Nephron progenitor cell (in vitro differentiated cells): ENCODE measurements at regions not wholly inside any gene's neighbourhood (a gene's known extent, or its start where the extent isn't known, plus 50 kb on each side); places are given as distances from the start of the nearest gene placed in this dataset.

Experiments used
- DNase-seq: peaks from one replicate; pipeline ENCODE4 v3.0.0; 2021
- H3K27ac Mint-ChIP-seq: 2 replicates; pipeline ENCODE4 v1.8.0; 2021; ENCODE audit warnings: mild to moderate bottlenecking, moderate library complexity, mixed read lengths
- H3K27me3 Mint-ChIP-seq: 2 replicates; pipeline ENCODE4 v1.8.0; 2021; ENCODE audit warnings: mild to moderate bottlenecking, low read depth, mixed read lengths; ENCODE audit not compliant: poor library complexity
- H3K36me3 Mint-ChIP-seq: 2 replicates; pipeline ENCODE4 v1.8.0; 2021; ENCODE audit warnings: low read depth, mixed read lengths
- H3K4me1 Mint-ChIP-seq: 2 replicates; pipeline ENCODE4 v1.8.0; 2021; ENCODE audit warnings: mixed read lengths
- H3K4me3 Mint-ChIP-seq: 2 replicates; pipeline ENCODE4 v1.8.0; 2021; ENCODE audit warnings: mild to moderate bottlenecking, moderate library complexity, mixed read lengths
- H3K9me3 Mint-ChIP-seq: 2 replicates; pipeline ENCODE4 v1.8.0; 2021; ENCODE audit warnings: mild to moderate bottlenecking, moderate library complexity, mixed read lengths
- CTCF ChIP-seq: fragments of 200-600 bp; sonication (generic); IDR thresholded peaks from 2 replicates; pipeline ENCODE4 v1.5.0; 2021; ENCODE audit warnings: antibody characterized with exemption

GRCh38 chr13:40456979-40457553 lies 209.4 kb downstream of the FOXO1 start:
- Mint-ChIP-seq H3K4me1 (peaks cover 21% of the 10 kb centered on the region), H3K9me3 (peaks cover 13% of the 10 kb centered on the region), H3K27me3 (no peaks in the 10 kb centered on the region), H3K27ac (no peak overlapping the region), H3K4me3 (no peak overlapping the region), H3K36me3 (no peaks in the 10 kb centered on the region)
- DNase-seq = no peak
- no peak for TF ChIP-seq CTCF

- Mint-ChIP-seq H3K4me1 (peaks cover 21% of the 10 kb centered on the region), H3K9me3 (peaks cover 13% of the 10 kb centered on the region), H3K27me3 (no peaks in the 10 kb centered on the region), H3K4me3 (no peak overlapping the region), H3K36me3 (no peaks in the 10 kb centered on the region), H3K27ac (peak overlapping the region; percentile 9)
- no peak for TF ChIP-seq CTCF
- DNase-seq = no peak
Measured at GRCh38 chr13:40457929-40458719, 208.3 kb downstream of the FOXO1 start.

GRCh38 chr13:40458720-40458990 lies 207.8 kb downstream of the FOXO1 start:
- peak overlapping the region; percentile 9 for H3K27ac Mint-ChIP-seq
- no peak for TF ChIP-seq CTCF
- no peak for DNase-seq
- peaks cover 21% of the 10 kb centered on the region for H3K4me1 Mint-ChIP-seq
- H3K4me3 Mint-ChIP-seq = no peak overlapping the region
- no peaks in the 10 kb centered on the region for H3K36me3 Mint-ChIP-seq
- peaks cover 13% of the 10 kb centered on the region for H3K9me3 Mint-ChIP-seq
- H3K27me3 Mint-ChIP-seq = no peaks in the 10 kb centered on the region

- Mint-ChIP-seq H3K36me3 (no peaks in the 10 kb centered on the region), H3K4me3 (no peak overlapping the region), H3K9me3 (peaks cover 13% of the 10 kb centered on the region), H3K27ac (no peak overlapping the region), H3K4me1 (peaks cover 21% of the 10 kb centered on the region), H3K27me3 (no peaks in the 10 kb centered on the region)
- no peak for TF ChIP-seq CTCF
- no peak for DNase-seq
Measured at GRCh38 chr13:40460116-40460515, 206.3 kb downstream of the FOXO1 start.

- Mint-ChIP-seq H3K4me1 (no peaks in the 10 kb centered on the region), H3K27me3 (no peaks in the 10 kb centered on the region), H3K9me3 (peaks cover 11% of the 10 kb centered on the region), H3K36me3 (no peaks in the 10 kb centered on the region), H3K27ac (no peak overlapping the region), H3K4me3 (no peak overlapping the region)
- DNase-seq = no peak
- no peak for TF ChIP-seq CTCF
Measured at GRCh38 chr13:40464337-40465014, 202.0 kb downstream of the FOXO1 start.

GRCh38 chr13:40465015-40465390 lies 201.4 kb downstream of the FOXO1 start:
- no peak for TF ChIP-seq CTCF
- DNase-seq = no peak
- Mint-ChIP-seq H3K4me3 (no peak overlapping the region), H3K4me1 (peaks cover 4% of the 10 kb centered on the region), H3K27ac (no peak overlapping the region), H3K27me3 (no peaks in the 10 kb centered on the region), H3K36me3 (no peaks in the 10 kb centered on the region), H3K9me3 (peaks cover 9% of the 10 kb centered on the region)
